ENCODE measurements at regions not wholly inside any gene's neighbourhood (a gene's known extent, or its start where the extent isn't known, plus 50 kb on each side); places are given as distances from the start of the nearest gene placed in this dataset.

DNA sequence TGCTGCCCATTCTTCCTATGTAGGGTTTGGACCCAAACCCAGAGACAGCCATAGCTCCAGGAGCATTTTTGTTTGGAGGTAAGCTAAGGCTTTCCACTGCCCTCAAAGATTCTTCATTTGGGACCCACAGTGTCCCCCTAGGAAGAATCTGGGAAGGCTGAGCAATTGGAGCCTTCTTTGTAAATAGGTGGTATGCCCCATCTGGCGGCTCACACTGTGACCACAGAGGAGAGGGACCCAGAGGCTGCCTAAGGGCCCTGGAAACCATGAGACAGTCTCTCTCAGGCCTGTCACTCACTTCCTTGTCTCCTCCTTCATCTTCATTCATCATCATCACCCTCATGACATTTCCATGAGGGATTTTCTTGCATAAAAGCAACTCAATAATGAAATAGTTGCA lies 215.4 kb upstream of the OSR1 start:
- no peak for TF ChIP-seq EZH2 (IDR thresholded peaks at IDR 0.05; ENCODE audit: insufficient read depth, poor library complexity, severe bottlenecking)
- no peak for TF ChIP-seq EZH2phosphoT487 (IDR thresholded peaks at IDR 0.05; ENCODE audit: insufficient read depth, low read depth)
